SU-DHL-6 (cell line): ENCODE measurements at regions not wholly inside any gene's neighbourhood (a gene's known extent, or its start where the extent isn't known, plus 50 kb on each side); places are given as distances from the start of the nearest gene placed in this dataset.

ENCODE experiments used
- CTCF ChIP-seq: fragments of 200-600 bp; sonication (generic); IDR thresholded peaks from one replicate; pipeline ENCODE4 v1.5.1; 2017; ENCODE audit warnings: antibody characterized with exemption, mild to moderate bottlenecking, low read length, moderate library complexity; ENCODE audit not compliant: insufficient read depth, poor library complexity, severe bottlenecking
- EZH2phosphoT487 ChIP-seq: fragments of 200-600 bp; sonication (generic), shearing (Covaris generic); conservative IDR thresholded peaks from 2 replicates; pipeline ENCODE4 v1.6.1; 2018; ENCODE audit warnings: mild to moderate bottlenecking, antibody characterized with exemption, low read length, moderate library complexity, mixed read lengths

GRCh38 chr17:65402513-65403496, 158.6 kb downstream of the AXIN2 start:
- TF ChIP-seq CTCF (no peak), EZH2phosphoT487 (no peak)
